ENCODE measurements at regions not wholly inside any gene's neighbourhood (a gene's known extent, or its start where the extent isn't known, plus 50 kb on each side); places are given as distances from the start of the nearest gene placed in this dataset.
"Not testable (repeated sequence)": the region's sequence is repeated elsewhere in the genome, so short reads cannot be mapped to it uniquely, and the experiment has no call there.

DNA sequence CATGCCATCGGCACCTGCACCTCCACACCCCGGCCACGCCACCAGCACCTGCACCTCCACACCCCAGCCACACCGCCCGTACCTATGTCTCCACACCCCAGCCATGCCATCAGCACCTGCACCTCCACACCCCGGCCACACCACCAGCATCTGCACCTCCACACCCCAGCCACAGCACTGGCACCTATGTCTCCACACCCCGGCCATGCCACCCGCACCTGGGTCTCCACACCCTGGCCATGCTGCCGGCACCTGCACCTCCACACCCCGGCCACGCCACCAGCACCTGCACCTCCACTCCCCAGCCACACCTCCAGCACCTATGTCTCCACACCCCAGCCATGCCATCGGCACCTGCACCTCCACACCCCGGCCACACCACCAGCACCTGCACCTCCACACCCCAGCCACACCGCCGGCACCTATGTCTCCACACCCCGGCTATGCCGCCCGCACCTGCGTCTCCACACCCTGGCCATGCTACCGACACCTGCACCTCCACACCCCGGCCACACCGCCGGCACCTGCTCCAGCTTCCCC, 390.3 kb upstream of the MYT1L start:
- DNase-seq, result no peak
- H3K36me3 ChIP-seq (ENCODE audit: insufficient read depth, low read length), result no peaks in the 10 kb centered on the region
- Mint-ChIP-seq H3K4me1 (ENCODE audit: low read depth) (no peaks in the 10 kb centered on the region), H3K36me3 (ENCODE audit: low read depth) (no peaks in the 10 kb centered on the region), H3K9me3 (no peaks in the 10 kb centered on the region), H3K4me3 (no peak overlapping the region), H3K27me3 (no peaks in the 10 kb centered on the region), H3K27ac (no peak overlapping the region)
- POLR2A ChIA-PET, result no interaction called here
- CTCF ChIA-PET, result no interaction called here
- no peak for ATAC-seq (ENCODE audit: poor library complexity)
- intact Hi-C loops (cut with DNase I, micrococcal nuclease), result no loop called here
- H3K4me3 ChIP-seq (ENCODE audit: low read length), result no peak overlapping the region
- H3K27ac ChIP-seq (ENCODE audit: low read depth in 1 of 2, low read length in 2 of 2), result no peak overlapping the region
- H3K9me3 ChIP-seq (ENCODE audit: control insufficient read depth in 1 of 2, insufficient read depth in 1 of 2, low read length in 2 of 2), result peaks cover 0 to 14% of the 10 kb centered on the region in 2 experiments
- no peaks in the 10 kb centered on the region for H3K27me3 ChIP-seq (ENCODE audit: control insufficient read depth in 1 of 2, insufficient read depth in 2 of 2, low read length in 2 of 2)
- H3K4me1 ChIP-seq (ENCODE audit: insufficient read depth, low read length), result no peaks in the 10 kb centered on the region
- TF ChIP-seq, protein P1, sequence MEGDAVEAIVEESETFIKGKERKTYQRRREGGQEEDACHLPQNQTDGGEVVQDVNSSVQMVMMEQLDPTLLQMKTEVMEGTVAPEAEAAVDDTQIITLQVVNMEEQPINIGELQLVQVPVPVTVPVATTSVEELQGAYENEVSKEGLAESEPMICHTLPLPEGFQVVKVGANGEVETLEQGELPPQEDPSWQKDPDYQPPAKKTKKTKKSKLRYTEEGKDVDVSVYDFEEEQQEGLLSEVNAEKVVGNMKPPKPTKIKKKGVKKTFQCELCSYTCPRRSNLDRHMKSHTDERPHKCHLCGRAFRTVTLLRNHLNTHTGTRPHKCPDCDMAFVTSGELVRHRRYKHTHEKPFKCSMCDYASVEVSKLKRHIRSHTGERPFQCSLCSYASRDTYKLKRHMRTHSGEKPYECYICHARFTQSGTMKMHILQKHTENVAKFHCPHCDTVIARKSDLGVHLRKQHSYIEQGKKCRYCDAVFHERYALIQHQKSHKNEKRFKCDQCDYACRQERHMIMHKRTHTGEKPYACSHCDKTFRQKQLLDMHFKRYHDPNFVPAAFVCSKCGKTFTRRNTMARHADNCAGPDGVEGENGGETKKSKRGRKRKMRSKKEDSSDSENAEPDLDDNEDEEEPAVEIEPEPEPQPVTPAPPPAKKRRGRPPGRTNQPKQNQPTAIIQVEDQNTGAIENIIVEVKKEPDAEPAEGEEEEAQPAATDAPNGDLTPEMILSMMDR (IDR thresholded peaks at IDR 0.05), result no peak

DNA sequence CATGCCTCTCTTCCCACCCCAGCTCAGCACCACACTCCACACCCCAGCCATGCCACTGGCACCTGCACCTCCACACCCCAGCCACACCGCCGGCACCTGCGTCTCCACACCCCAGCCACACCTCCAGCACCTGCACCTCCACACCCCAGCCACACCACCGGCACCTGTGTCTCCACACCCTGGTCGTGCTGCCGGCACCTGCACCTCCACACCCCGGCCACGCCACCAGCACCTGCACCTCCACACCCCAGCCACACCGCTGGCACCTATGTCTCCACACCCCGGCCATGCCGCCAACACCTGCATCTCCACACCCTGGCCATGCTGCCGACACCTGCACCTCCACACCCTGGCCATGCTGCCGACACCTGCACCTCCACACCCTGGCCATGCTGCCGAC, 389.7 kb upstream of the MYT1L start:
- H3K36me3 ChIP-seq (ENCODE audit: insufficient read depth, low read length); H3K27ac ChIP-seq (ENCODE audit: low read depth in 1 of 2, low read length in 2 of 2); H3K36me3 Mint-ChIP-seq (ENCODE audit: low read depth); H3K27me3 Mint-ChIP-seq; H3K9me3 Mint-ChIP-seq; H3K4me3 Mint-ChIP-seq; H3K4me3 ChIP-seq (ENCODE audit: low read length); CTCF ChIA-PET; H3K4me1 Mint-ChIP-seq (ENCODE audit: low read depth); ATAC-seq (ENCODE audit: poor library complexity); intact Hi-C loops (cut with DNase I, micrococcal nuclease); POLR2A ChIA-PET; H3K27me3 ChIP-seq (ENCODE audit: control insufficient read depth in 1 of 2, insufficient read depth in 2 of 2, low read length in 2 of 2); H3K4me1 ChIP-seq (ENCODE audit: insufficient read depth, low read length); H3K27ac Mint-ChIP-seq; DNase-seq: not testable (repeated sequence)
- peaks cover 0 to 14% of the 10 kb centered on the region in 2 experiments for H3K9me3 ChIP-seq (ENCODE audit: control insufficient read depth in 1 of 2, insufficient read depth in 1 of 2, low read length in 2 of 2)

- H3K4me1 Mint-ChIP-seq (ENCODE audit: low read depth), result no peaks in the 10 kb centered on the region
- H3K27me3 Mint-ChIP-seq, result peaks cover 6% of the 10 kb centered on the region
- H3K4me1 ChIP-seq (ENCODE audit: insufficient read depth, low read length), result no peaks in the 10 kb centered on the region
- ATAC-seq (ENCODE audit: poor library complexity) (no peak), DNase-seq (no peak)
- H3K27ac Mint-ChIP-seq, result no peak overlapping the region
- H3K36me3 Mint-ChIP-seq (ENCODE audit: low read depth), result no peaks in the 10 kb centered on the region
- no peak overlapping the region for H3K27ac ChIP-seq (ENCODE audit: low read depth in 1 of 2, low read length in 2 of 2)
- ChIA-PET POLR2A (no interaction called here), CTCF (no interaction called here)
- TF ChIP-seq, protein P1 (IDR thresholded peaks at IDR 0.05), result no peak
- intact Hi-C loops (cut with DNase I, micrococcal nuclease), result no loop called here
- no peaks in the 10 kb centered on the region for H3K27me3 ChIP-seq (ENCODE audit: control insufficient read depth in 1 of 2, insufficient read depth in 2 of 2, low read length in 2 of 2)
- peaks cover 0 to 16% of the 10 kb centered on the region in 2 experiments for H3K9me3 ChIP-seq (ENCODE audit: control insufficient read depth in 1 of 2, insufficient read depth in 1 of 2, low read length in 2 of 2)
- H3K4me3 ChIP-seq (ENCODE audit: low read length), result no peak overlapping the region
- H3K4me3 Mint-ChIP-seq, result no peak overlapping the region
- no peaks in the 10 kb centered on the region for H3K36me3 ChIP-seq (ENCODE audit: insufficient read depth, low read length)
- H3K9me3 Mint-ChIP-seq, result no peaks in the 10 kb centered on the region
These were observed 389.3 kb upstream of the MYT1L start for GRCh38 chr2:2720351-2720750.

- intact Hi-C loops (cut with DNase I, micrococcal nuclease), result loop anchor here in 1 of 2 experiments (10.0 kb wide), 1 partner anchor 595 kb away; no protein-coding TSS in a partner anchor
- Mint-ChIP-seq H3K27ac (no peak overlapping the region), H3K27me3 (peaks cover 6% of the 10 kb centered on the region), H3K9me3 (no peaks in the 10 kb centered on the region), H3K4me1 (ENCODE audit: low read depth) (no peaks in the 10 kb centered on the region), H3K36me3 (ENCODE audit: low read depth) (no peaks in the 10 kb centered on the region), H3K4me3 (no peak overlapping the region)
- Histone ChIP-seq H3K4me1 (ENCODE audit: insufficient read depth, low read length) (no peaks in the 10 kb centered on the region), H3K27ac (ENCODE audit: low read depth in 1 of 2, low read length in 2 of 2) (no peak overlapping the region), H3K27me3 (ENCODE audit: control insufficient read depth in 1 of 2, insufficient read depth in 2 of 2, low read length in 2 of 2) (peaks cover 0 to 4% of the 10 kb centered on the region in 2 experiments), H3K4me3 (ENCODE audit: low read length) (no peak overlapping the region), H3K36me3 (ENCODE audit: insufficient read depth, low read length) (no peaks in the 10 kb centered on the region), H3K9me3 (ENCODE audit: control insufficient read depth in 1 of 2, insufficient read depth in 1 of 2, low read length in 2 of 2) (peaks cover 0 to 18% of the 10 kb centered on the region in 2 experiments)
- POLR2A ChIA-PET, result no interaction called here
- ATAC-seq (ENCODE audit: poor library complexity), result no peak
- CTCF ChIA-PET, result no interaction called here
- TF ChIP-seq, protein P1 (IDR thresholded peaks at IDR 0.05), result no peak
- DNase-seq, result no peak
These were observed 388.7 kb upstream of the MYT1L start for GRCh38 chr2:2719781-2720180.

Measured in CD4-positive, alpha-beta T cell (primary cell).